GM21360 (cell line): ENCODE measurements at regions not wholly inside any gene's neighbourhood (a gene's known extent, or its start where the extent isn't known, plus 50 kb on each side); places are given as distances from the start of the nearest gene placed in this dataset.

ENCODE experiments used
- ATAC-seq: cut with Tn5 transposase; IDR thresholded peaks from one replicate; pipeline ENCODE4 v1.9.1; 2021; ENCODE audit warnings: mild to moderate bottlenecking, moderate library complexity; ENCODE audit not compliant: unreplicated experiment

GRCh38 chr9:81394881-81395675 lies 294.3 kb downstream of the TLE1 start:
- ATAC-seq: no peak

- ATAC-seq: no peak
Observed at GRCh38 chr9:81393985-81394811, 295.1 kb downstream of the TLE1 start.

GRCh38 chr9:81391457-81391825 lies 297.9 kb downstream of the TLE1 start:
- no peak for ATAC-seq

GRCh38 chr9:81390792-81391456 lies 298.4 kb downstream of the TLE1 start:
- ATAC-seq: no peak

GRCh38 chr9:81389569-81389993 lies 299.8 kb downstream of the TLE1 start:
- no peak for ATAC-seq

GRCh38 chr9:81388831-81389230 lies 300.5 kb downstream of the TLE1 start:
- ATAC-seq: no peak

GRCh38 chr9:81387360-81388106 lies 301.8 kb downstream of the TLE1 start:
- no peak for ATAC-seq

- ATAC-seq: no peak
Observed at GRCh38 chr9:81384911-81385310, 304.4 kb downstream of the TLE1 start.

GRCh38 chr9:81382281-81382680 lies 307.1 kb downstream of the TLE1 start:
- no peak for ATAC-seq

GRCh38 chr9:81381694-81382093 lies 307.7 kb downstream of the TLE1 start:
- ATAC-seq: no peak

- ATAC-seq: no peak
Observed at GRCh38 chr9:81380504-81381359, 308.6 kb downstream of the TLE1 start.

- no peak for ATAC-seq
Observed at GRCh38 chr9:81379655-81380054, 309.7 kb downstream of the TLE1 start.

- no peak for ATAC-seq
Observed at GRCh38 chr9:81377921-81378320, 311.4 kb downstream of the TLE1 start.

- no peak for ATAC-seq
Observed at GRCh38 chr9:81377320-81377719, 312.0 kb downstream of the TLE1 start.

- ATAC-seq: no peak
Observed at GRCh38 chr9:81375187-81376100, 313.9 kb downstream of the TLE1 start.

GRCh38 chr9:81374459-81375186 lies 314.7 kb downstream of the TLE1 start:
- no peak for ATAC-seq

GRCh38 chr9:81373294-81373693 lies 316.1 kb downstream of the TLE1 start:
- ATAC-seq: no peak

- ATAC-seq: no peak
Observed at GRCh38 chr9:81372628-81373191, 316.6 kb downstream of the TLE1 start.
